Frontal cortex (tissue), 3 donors: ENCODE measurements at regions not wholly inside any gene's neighbourhood (a gene's known extent, or its start where the extent isn't known, plus 50 kb on each side); places are given as distances from the start of the nearest gene placed in this dataset.

Source experiments
- DNase-seq, 2 donors: peaks; one replicate each; pipeline ENCODE4 v3.0.0; 2012; ENCODE audit warnings: low spot score in 2 of 2
- FAIRE-seq: peaks from 2 replicates; lab custom pipeline; 2012; peaks lifted over from hg19 to GRCh38; lab: Jason Lieb, UNC
- donor health status: control.
- donor health status: control.
- donor health status: control.

GRCh38 chr9:127553793-127554192, 58.3 kb upstream of the STXBP1 start:
- DNase-seq (no peak), FAIRE-seq (no peak)

DNA sequence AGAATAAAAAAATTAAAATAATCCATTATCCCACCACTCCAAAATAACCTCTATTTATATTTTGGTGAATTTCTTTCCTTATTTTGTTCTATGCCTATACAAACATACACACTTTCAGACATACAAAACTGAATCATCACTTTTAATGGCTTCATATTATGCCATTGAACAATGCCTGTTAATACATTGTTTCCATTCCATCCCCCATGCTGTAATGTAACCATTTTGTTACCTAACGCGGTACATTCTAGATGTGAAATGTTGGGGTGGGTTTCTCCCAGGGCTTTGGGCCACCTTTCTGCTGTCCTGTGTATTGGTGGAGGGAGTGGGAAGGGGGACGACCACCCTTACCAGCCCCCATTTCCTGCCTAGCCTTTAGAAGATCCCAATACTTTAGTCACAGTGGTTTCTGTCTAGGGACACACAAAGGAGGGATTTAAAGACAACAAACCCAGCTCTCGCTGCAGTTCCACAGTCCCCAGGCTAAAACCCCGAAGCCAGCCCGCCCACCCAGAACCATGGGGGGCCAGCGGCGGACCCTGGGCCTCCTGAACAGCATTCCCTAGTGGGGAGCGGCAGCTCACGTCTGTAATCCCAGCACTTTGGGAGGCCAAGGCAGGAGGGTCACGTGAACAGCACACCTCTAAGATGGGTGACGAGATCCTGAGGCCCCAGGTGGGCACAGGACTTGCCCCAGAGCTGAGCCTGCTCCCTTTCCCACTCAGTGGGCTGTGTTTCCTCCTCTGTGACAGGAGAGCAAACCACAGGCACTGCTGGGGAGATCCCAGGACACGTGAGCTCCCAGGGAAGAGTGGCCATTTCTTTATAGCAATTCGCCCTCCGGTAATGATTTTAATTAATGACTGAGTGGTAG, 56.9 kb upstream of the STXBP1 start:
- FAIRE-seq (no peak), DNase-seq (no peak)

GRCh38 chr9:127555840-127556820, 55.9 kb upstream of the STXBP1 start:
- DNase-seq = peak in 1 of 2 donors; percentile 65
- FAIRE-seq = no peak

- FAIRE-seq = no peak
- DNase-seq = no peak
These were observed 55.2 kb upstream of the STXBP1 start for GRCh38 chr9:127556871-127557270.

DNA sequence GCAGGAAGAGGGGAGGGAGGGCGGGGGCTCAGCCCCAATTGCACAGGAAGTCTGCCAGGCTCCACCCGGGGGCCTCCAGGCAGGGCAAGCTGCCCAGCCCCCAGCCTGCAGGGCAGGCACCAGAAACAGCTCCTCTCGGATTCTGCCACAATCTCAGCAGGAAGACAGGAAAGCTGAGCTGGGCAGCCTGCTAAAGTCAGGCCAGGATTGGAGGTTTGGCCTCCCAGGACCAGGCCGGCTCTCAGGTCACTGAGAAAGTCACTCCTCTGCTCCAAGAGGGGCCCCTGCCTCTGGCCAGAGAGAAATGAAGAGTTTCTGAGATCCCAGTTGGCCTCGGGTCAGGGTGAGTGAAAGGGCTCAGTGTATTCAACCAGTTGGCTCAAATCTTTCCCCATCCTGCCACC, 54.6 kb upstream of the STXBP1 start:
- no peak for DNase-seq

GRCh38 chr9:127557998-127558546, 54.0 kb upstream of the STXBP1 start:
- FAIRE-seq = no peak
- DNase-seq = no peak

More for the DNA sequence above, 54.6 kb upstream of the STXBP1 start:
- no peak for FAIRE-seq

GRCh38 chr9:127558581-127559246, 53.4 kb upstream of the STXBP1 start:
- no peak for DNase-seq

GRCh38 chr9:127559247-127559680, 52.8 kb upstream of the STXBP1 start:
- DNase-seq = no peak
- no peak for FAIRE-seq

More at GRCh38 chr9:127558581-127559246, 53.4 kb upstream of the STXBP1 start:
- FAIRE-seq = no peak

- FAIRE-seq = no peak
- DNase-seq = peak in 1 of 2 donors; percentile 63
These were observed 50.4 kb upstream of the STXBP1 start for GRCh38 chr9:127561491-127562278.
